Psoas muscle (tissue), 7 donors: ENCODE measurements at regions not wholly inside any gene's neighbourhood (a gene's known extent, or its start where the extent isn't known, plus 50 kb on each side); places are given as distances from the start of the nearest gene placed in this dataset.

Source experiments
- ATAC-seq, 4 donors: fragments of 200-7000 bp; cut with Tn5 transposase; one replicate each; pipeline ENCODE4 v1.9.1; 2020; ENCODE audit warnings: moderate library complexity in 3 of 4, mild to moderate bottlenecking in 2 of 4
- DNase-seq, 2 donors: peaks; one replicate each; pipeline ENCODE4 v3.0.0-alpha.2; 2020
- H3K27ac ChIP-seq: fragments of 200-600 bp; one replicate; pipeline ENCODE4 v1.8.0; 2022
- H3K27me3 ChIP-seq, 3 donors: fragments of 200-600 bp in 1 of 3; one replicate each; pipeline versions ENCODE4 v1.6.1 to v1.8.0; 2013 to 2022; ENCODE audit warnings: low read length in 2 of 3, mild to moderate bottlenecking in 2 of 3, moderate library complexity in 1 of 3; ENCODE audit not compliant: insufficient read depth in 3 of 3
- H3K36me3 ChIP-seq, 2 donors: fragments of 200-600 bp in 1 of 2; one replicate each; pipeline versions ENCODE4 v1.6.1 to v1.8.0; 2013 to 2022; ENCODE audit warnings: low read depth in 1 of 2, mild to moderate bottlenecking in 1 of 2, moderate library complexity in 1 of 2; ENCODE audit not compliant: insufficient read depth in 1 of 2
- H3K4me1 ChIP-seq: fragments of 200-600 bp; one replicate; pipeline ENCODE4 v1.8.0; 2022
- H3K4me3 ChIP-seq: fragments of 200-600 bp; one replicate; pipeline ENCODE4 v1.8.0; 2022; ENCODE audit warnings: mild to moderate bottlenecking
- H3K9me3 ChIP-seq: fragments of 200-600 bp; one replicate; pipeline ENCODE4 v1.8.0; 2022
- CTCF ChIP-seq: fragments of 200-600 bp; IDR thresholded peaks from one replicate; pipeline ENCODE4 v1.8.0; 2022; ENCODE audit warnings: antibody characterized with exemption
- WGBS, 3 donors: extraction: QIAGEN DNeasy Blood & Tissue Kit; methylation state at CpG; one replicate each; pipeline versions ENCODE4 v1.1.6 to v1.1.7; 2013; 5-methylcytosine and 5-hydroxymethylcytosine counted together
- intact Hi-C, 2 donors: fragments of 100-400 bp; cut with DNase I; formaldehyde crosslinking; loops; one replicate each; pipeline versions ENCODE4 v1.11.0 to v1.14.2; 2022
- donor health status: healthy with polysubstance abuse.
- donor health status: DM: no; HTN: no; CAD: no; lungs with moderate emphysema.
- donor health status: Bipolar disorder and iron deficiency.
- donor health status: healthy.
- donor health status: DM: yes; HTN: yes; CAD: no.
- donor health status: DM: no; HTN: no; CAD: no.
- donor health status: DM: yes; HTN: yes; CAD: no.

GRCh38 chr7:35424869-35425495, 171.1 kb upstream of the TBX20 start:
- intact Hi-C loops = loop anchor here (5.0 to 10.0 kb wide), 4 partner anchors 92 to 202 kb away; no protein-coding TSS in a partner anchor
- DNase-seq = peak; percentile 35 to 71
- no peaks in the 10 kb centered on the region for H3K36me3 ChIP-seq
- no peaks in the 10 kb centered on the region for H3K9me3 ChIP-seq
- peaks cover 0 to 3% (median 0%) of the 10 kb centered on the region in 3 donors for H3K27me3 ChIP-seq
- TF ChIP-seq CTCF = peak; percentile 69
- WGBS, 3 donors = 23 to 33% (median 27%) methylated on average over 4 of the region's 4 CpGs
- no peak overlapping the region for H3K27ac ChIP-seq
- H3K4me3 ChIP-seq = no peak overlapping the region
- H3K4me1 ChIP-seq = no peaks in the 10 kb centered on the region
- ATAC-seq = peak; percentile 64 to 70 (median 66)

- ATAC-seq = no peak
- intact Hi-C loops = loop anchor here (5.0 to 10.0 kb wide), 2 partner anchors 200 to 203 kb away; no protein-coding TSS in a partner anchor
- Histone ChIP-seq H3K27ac (no peak overlapping the region), H3K4me3 (no peak overlapping the region), H3K36me3 (no peaks in the 10 kb centered on the region), H3K9me3 (no peaks in the 10 kb centered on the region), H3K4me1 (no peaks in the 10 kb centered on the region), H3K27me3 (peaks cover 0 to 3% (median 0%) of the 10 kb centered on the region in 3 donors)
- WGBS, 3 donors = 76 to 91% (median 82%) methylated on average over 4 of the region's 4 CpGs
- no peak for TF ChIP-seq CTCF
- no peak for DNase-seq
Observed at GRCh38 chr7:35424440-35424839, 170.5 kb upstream of the TBX20 start.

GRCh38 chr7:35422715-35423114, 168.8 kb upstream of the TBX20 start:
- intact Hi-C loops = loop anchor here (5.0 to 10.0 kb wide), 2 partner anchors 202 to 205 kb away; no protein-coding TSS in a partner anchor

GRCh38 chr7:35420656-35421055, 166.8 kb upstream of the TBX20 start:
- Histone ChIP-seq H3K4me1 (no peaks in the 10 kb centered on the region), H3K4me3 (no peak overlapping the region), H3K27me3 (peaks cover 0 to 6% (median 3%) of the 10 kb centered on the region in 3 donors), H3K27ac (no peak overlapping the region), H3K36me3 (no peaks in the 10 kb centered on the region), H3K9me3 (no peaks in the 10 kb centered on the region)
- 36 to 49% (median 47%) methylated on average over 4 of the region's 4 CpGs for WGBS, 3 donors
- no peak for TF ChIP-seq CTCF
- DNase-seq (no peak), ATAC-seq (no peak)
- intact Hi-C loops = loop anchor here (5.0 to 10.0 kb wide), 2 partner anchors 204 to 207 kb away; no protein-coding TSS in a partner anchor

More at GRCh38 chr7:35422715-35423114, 168.8 kb upstream of the TBX20 start:
- 94 to 95% (median 95%) methylated on average over 2 of the region's 2 CpGs for WGBS, 3 donors
- H3K27me3 ChIP-seq = peaks cover 0 to 6% (median 3%) of the 10 kb centered on the region in 3 donors
- DNase-seq (no peak), ATAC-seq (no peak)
- H3K9me3 ChIP-seq = no peaks in the 10 kb centered on the region
- H3K27ac ChIP-seq = no peak overlapping the region
- TF ChIP-seq CTCF = no peak
- H3K4me1 ChIP-seq = no peaks in the 10 kb centered on the region
- no peak overlapping the region for H3K4me3 ChIP-seq
- no peaks in the 10 kb centered on the region for H3K36me3 ChIP-seq

GRCh38 chr7:35419391-35419755, 165.5 kb upstream of the TBX20 start:
- 43 to 59% (median 57%) methylated on average over 5 of the region's 5 CpGs for WGBS, 3 donors
- DNase-seq (no peak), ATAC-seq (no peak)
- Histone ChIP-seq H3K36me3 (no peaks in the 10 kb centered on the region), H3K9me3 (no peaks in the 10 kb centered on the region), H3K4me1 (no peaks in the 10 kb centered on the region), H3K4me3 (no peak overlapping the region), H3K27ac (no peak overlapping the region), H3K27me3 (peaks cover 0 to 6% (median 3%) of the 10 kb centered on the region in 3 donors)
- intact Hi-C loops = no loop called here
- no peak for TF ChIP-seq CTCF
